Mammary epithelial cell (primary cell): ENCODE measurements at regions not wholly inside any gene's neighbourhood (a gene's known extent, or its start where the extent isn't known, plus 50 kb on each side); places are given as distances from the start of the nearest gene placed in this dataset.

ENCODE experiments used
- EZH2 ChIP-seq: IDR thresholded peaks from 2 replicates; pipeline ENCODE4 v1.6.1; 2012; ENCODE audit warnings: low read length, inconsistent platforms, borderline replicate concordance
- TF ChIP-seq, protein P1 (sequence below), 2 donors: IDR thresholded peaks in 1 of 2; conservative IDR thresholded peaks in 1 of 2; 2 replicates each; pipeline ENCODE4 v1.5.1; 2011 to 2012; ENCODE audit warnings: inconsistent platforms in 2 of 2, low read length in 2 of 2, mild to moderate bottlenecking in 2 of 2, control low read depth in 1 of 2, low read depth in 1 of 2; ENCODE audit not compliant: insufficient read depth in 1 of 2; ENCODE audit errors: extremely low read depth in 1 of 2

DNA sequence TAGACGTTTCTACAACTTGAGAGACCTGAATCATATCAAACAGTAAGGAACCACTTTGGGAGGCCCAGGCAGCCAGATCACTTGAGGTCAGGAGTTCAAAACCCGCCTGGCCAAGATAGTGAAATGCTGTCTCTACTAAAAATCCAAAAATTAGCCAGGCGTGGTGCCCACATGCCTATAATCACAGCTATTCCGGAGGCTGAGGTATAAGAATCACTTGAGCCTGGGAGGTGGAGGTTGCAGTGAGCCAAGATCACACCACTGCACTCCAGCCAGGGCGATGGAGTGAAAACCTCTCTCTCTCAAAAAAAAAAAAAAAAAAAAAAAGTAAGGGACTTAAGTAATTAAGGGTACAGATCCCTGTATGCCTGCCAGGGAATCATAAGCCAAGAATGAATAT lies 103.4 kb upstream of the NUDT7 start:
- TF ChIP-seq, protein P1, sequence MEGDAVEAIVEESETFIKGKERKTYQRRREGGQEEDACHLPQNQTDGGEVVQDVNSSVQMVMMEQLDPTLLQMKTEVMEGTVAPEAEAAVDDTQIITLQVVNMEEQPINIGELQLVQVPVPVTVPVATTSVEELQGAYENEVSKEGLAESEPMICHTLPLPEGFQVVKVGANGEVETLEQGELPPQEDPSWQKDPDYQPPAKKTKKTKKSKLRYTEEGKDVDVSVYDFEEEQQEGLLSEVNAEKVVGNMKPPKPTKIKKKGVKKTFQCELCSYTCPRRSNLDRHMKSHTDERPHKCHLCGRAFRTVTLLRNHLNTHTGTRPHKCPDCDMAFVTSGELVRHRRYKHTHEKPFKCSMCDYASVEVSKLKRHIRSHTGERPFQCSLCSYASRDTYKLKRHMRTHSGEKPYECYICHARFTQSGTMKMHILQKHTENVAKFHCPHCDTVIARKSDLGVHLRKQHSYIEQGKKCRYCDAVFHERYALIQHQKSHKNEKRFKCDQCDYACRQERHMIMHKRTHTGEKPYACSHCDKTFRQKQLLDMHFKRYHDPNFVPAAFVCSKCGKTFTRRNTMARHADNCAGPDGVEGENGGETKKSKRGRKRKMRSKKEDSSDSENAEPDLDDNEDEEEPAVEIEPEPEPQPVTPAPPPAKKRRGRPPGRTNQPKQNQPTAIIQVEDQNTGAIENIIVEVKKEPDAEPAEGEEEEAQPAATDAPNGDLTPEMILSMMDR (conservative IDR thresholded peaks at IDR 0.05 in 1 of 2, IDR thresholded peaks at IDR 0.05 in 1 of 2; ENCODE audit: extremely low read depth in 1 of 2, insufficient read depth in 1 of 2, low read depth in 1 of 2, low read length in 2 of 2), result no peak
- TF ChIP-seq EZH2, result no peak
